ENCODE measurements at regions not wholly inside any gene's neighbourhood (a gene's known extent, or its start where the extent isn't known, plus 50 kb on each side); places are given as distances from the start of the nearest gene placed in this dataset.

GRCh38 chr2:8622199-8622911 lies 59.5 kb upstream of the ID2 start:
- no peak for TF ChIP-seq YY1 (IDR thresholded peaks at IDR 0.05; ENCODE audit: insufficient read depth, insufficient read length)
- TF ChIP-seq SUZ12 (IDR thresholded peaks at IDR 0.05; ENCODE audit: extremely low read depth, insufficient read depth, insufficient read length): no peak

Data from NT2/D1 (cell line).